ENCODE measurements at regions not wholly inside any gene's neighbourhood (a gene's known extent, or its start where the extent isn't known, plus 50 kb on each side); places are given as distances from the start of the nearest gene placed in this dataset.

DNA sequence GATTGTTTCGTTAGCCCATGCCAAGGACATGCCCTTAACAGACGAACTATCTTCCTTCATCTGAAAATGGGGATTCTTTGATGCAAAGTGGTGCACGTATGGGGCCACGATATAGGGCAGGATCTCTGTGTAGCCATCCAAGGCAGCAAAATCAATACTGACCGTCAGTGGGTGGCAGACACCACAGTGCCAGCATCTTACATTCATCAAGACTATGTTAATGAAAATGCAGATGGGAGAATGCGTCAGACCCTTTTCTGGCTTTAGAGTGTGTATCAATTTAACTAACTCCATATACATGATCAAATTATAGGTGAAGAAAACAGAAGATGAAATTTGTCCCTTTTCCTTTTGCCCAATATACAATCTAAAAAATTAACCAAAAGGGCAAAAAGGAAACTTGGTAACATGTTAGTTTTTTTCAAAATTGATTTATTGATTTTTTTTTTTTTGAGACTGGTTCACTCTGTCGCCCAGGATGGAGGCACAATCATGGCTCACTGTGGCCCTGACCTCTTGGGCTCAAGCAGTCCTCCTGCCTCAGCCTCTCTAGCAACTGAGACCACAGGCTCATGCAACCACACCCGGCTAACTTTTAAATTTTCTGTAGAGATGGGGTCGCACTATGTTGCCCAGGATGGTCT is 169.2 kb upstream of the SPRY4 start:
- CTCF ChIA-PET: no interaction called here
- RAD21 ChIA-PET (ENCODE audit: unreplicated experiment): no interaction called here
- intact Hi-C loops (cut with micrococcal nuclease; ENCODE audit: unreplicated experiment) (no loop called here), in situ Hi-C loops (cut with MboI) (no loop called here)
- H3K9ac ChIP-seq (ENCODE audit: control insufficient read depth, insufficient read depth, low read length): no peak overlapping the region
- H4K20me1 ChIP-seq (ENCODE audit: control insufficient read depth, insufficient read depth): no peaks in the 10 kb centered on the region
- no peaks in the 10 kb centered on the region for H3K36me3 ChIP-seq (ENCODE audit: control insufficient read depth in 2 of 2, insufficient read depth in 2 of 2, low read length in 1 of 2)
- 27% methylated on average over 9 of the region's 9 CpGs for WGBS (ENCODE audit: insufficient coverage, insufficient replicate concordance, low lambda C conversion rate, missing lambda C conversion rate)
- DNase-seq (ENCODE audit: low read depth, low spot score) (no peak), FAIRE-seq (no peak), ATAC-seq (no peak)
- BruUV-seq (replicated peaks): no TSS peak
- no peaks in the 10 kb centered on the region for H3K9me3 ChIP-seq (replicated peaks; ENCODE audit: control insufficient read depth, insufficient read depth, low read length)
- TF ChIP-seq SIX5 (IDR thresholded peaks at IDR 0.05; ENCODE audit: low read depth, low read length, severe bottlenecking) (no peak), CHD4 (IDR thresholded peaks at IDR 0.05) (no peak), FOXK2 (IDR thresholded peaks at IDR 0.05) (no peak), TCF12 (IDR thresholded peaks at IDR 0.05; ENCODE audit: low read depth, low read length) (no peak), STAT3 (IDR thresholded peaks at IDR 0.05; ENCODE audit: low read depth, low read length) (no peak)
- TF ChIP-seq, protein P1, sequence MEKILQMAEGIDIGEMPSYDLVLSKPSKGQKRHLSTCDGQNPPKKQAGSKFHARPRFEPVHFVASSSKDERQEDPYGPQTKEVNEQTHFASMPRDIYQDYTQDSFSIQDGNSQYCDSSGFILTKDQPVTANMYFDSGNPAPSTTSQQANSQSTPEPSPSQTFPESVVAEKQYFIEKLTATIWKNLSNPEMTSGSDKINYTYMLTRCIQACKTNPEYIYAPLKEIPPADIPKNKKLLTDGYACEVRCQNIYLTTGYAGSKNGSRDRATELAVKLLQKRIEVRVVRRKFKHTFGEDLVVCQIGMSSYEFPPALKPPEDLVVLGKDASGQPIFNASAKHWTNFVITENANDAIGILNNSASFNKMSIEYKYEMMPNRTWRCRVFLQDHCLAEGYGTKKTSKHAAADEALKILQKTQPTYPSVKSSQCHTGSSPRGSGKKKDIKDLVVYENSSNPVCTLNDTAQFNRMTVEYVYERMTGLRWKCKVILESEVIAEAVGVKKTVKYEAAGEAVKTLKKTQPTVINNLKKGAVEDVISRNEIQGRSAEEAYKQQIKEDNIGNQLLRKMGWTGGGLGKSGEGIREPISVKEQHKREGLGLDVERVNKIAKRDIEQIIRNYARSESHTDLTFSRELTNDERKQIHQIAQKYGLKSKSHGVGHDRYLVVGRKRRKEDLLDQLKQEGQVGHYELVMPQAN (conservative IDR thresholded peaks at IDR 0.05): no peak
- TF ChIP-seq, protein P2, sequence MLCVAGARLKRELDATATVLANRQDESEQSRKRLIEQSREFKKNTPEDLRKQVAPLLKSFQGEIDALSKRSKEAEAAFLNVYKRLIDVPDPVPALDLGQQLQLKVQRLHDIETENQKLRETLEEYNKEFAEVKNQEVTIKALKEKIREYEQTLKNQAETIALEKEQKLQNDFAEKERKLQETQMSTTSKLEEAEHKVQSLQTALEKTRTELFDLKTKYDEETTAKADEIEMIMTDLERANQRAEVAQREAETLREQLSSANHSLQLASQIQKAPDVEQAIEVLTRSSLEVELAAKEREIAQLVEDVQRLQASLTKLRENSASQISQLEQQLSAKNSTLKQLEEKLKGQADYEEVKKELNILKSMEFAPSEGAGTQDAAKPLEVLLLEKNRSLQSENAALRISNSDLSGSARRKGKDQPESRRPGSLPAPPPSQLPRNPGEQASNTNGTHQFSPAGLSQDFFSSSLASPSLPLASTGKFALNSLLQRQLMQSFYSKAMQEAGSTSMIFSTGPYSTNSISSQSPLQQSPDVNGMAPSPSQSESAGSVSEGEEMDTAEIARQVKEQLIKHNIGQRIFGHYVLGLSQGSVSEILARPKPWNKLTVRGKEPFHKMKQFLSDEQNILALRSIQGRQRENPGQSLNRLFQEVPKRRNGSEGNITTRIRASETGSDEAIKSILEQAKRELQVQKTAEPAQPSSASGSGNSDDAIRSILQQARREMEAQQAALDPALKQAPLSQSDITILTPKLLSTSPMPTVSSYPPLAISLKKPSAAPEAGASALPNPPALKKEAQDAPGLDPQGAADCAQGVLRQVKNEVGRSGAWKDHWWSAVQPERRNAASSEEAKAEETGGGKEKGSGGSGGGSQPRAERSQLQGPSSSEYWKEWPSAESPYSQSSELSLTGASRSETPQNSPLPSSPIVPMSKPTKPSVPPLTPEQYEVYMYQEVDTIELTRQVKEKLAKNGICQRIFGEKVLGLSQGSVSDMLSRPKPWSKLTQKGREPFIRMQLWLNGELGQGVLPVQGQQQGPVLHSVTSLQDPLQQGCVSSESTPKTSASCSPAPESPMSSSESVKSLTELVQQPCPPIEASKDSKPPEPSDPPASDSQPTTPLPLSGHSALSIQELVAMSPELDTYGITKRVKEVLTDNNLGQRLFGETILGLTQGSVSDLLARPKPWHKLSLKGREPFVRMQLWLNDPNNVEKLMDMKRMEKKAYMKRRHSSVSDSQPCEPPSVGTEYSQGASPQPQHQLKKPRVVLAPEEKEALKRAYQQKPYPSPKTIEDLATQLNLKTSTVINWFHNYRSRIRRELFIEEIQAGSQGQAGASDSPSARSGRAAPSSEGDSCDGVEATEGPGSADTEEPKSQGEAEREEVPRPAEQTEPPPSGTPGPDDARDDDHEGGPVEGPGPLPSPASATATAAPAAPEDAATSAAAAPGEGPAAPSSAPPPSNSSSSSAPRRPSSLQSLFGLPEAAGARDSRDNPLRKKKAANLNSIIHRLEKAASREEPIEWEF (IDR thresholded peaks at IDR 0.05; ENCODE audit: insufficient replicate concordance, low read depth, low read length): no peak
- TF ChIP-seq, protein P3, sequence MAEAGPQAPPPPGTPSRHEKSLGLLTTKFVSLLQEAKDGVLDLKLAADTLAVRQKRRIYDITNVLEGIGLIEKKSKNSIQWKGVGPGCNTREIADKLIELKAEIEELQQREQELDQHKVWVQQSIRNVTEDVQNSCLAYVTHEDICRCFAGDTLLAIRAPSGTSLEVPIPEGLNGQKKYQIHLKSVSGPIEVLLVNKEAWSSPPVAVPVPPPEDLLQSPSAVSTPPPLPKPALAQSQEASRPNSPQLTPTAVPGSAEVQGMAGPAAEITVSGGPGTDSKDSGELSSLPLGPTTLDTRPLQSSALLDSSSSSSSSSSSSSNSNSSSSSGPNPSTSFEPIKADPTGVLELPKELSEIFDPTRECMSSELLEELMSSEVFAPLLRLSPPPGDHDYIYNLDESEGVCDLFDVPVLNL (IDR thresholded peaks at IDR 0.05; ENCODE audit: low read depth, low read length): no peak
- H3K79me2 ChIP-seq (ENCODE audit: control insufficient read depth, insufficient read depth, low read length): no peaks in the 10 kb centered on the region
- POLR2A ChIA-PET: interaction anchor here (0.6 to 0.7 kb wide), 2 partner anchors 42 to 1084 kb away, joined by 4 to 8 read pairs; no protein-coding TSS in a partner anchor
- no peak overlapping the region for H3K4me2 ChIP-seq (ENCODE audit: control insufficient read depth, insufficient read depth)
- SMC1A ChIA-PET (ENCODE audit: uncharacterized antibody, unreplicated experiment): no interaction called here
- H3K27me3 ChIP-seq (replicated peaks in 1 of 2; ENCODE audit: control insufficient read depth in 2 of 2, insufficient read depth in 2 of 2, low read length in 1 of 2): no peaks in the 10 kb centered on the region; a peak in 1 of 4 replicates
- no peak overlapping the region for H2AFZ ChIP-seq (ENCODE audit: control insufficient read depth, low read depth, low read length)
- H3K4me3 ChIP-seq: no peak overlapping the region
- H3K4me1 ChIP-seq (ENCODE audit: control insufficient read depth, insufficient read depth, low read length): no peaks in the 10 kb centered on the region
- no peak overlapping the region for H3K27ac ChIP-seq (ENCODE audit: control insufficient read depth, insufficient read depth)

All from GM12878 (cell line).